ENCODE measurements at regions not wholly inside any gene's neighbourhood (a gene's known extent, or its start where the extent isn't known, plus 50 kb on each side); places are given as distances from the start of the nearest gene placed in this dataset.
"Not testable (repeated sequence)": the region's sequence is repeated elsewhere in the genome, so short reads cannot be mapped to it uniquely, and the experiment has no call there.

GRCh38 chr7:46099076-46099475 lies 178.0 kb upstream of the IGFBP3 start:
- no peaks in the 10 kb centered on the region for H3K4me1 ChIP-seq (ENCODE audit: insufficient read depth, low read length)
- H3K27ac ChIP-seq (ENCODE audit: low read depth, low read length), result no peak overlapping the region
- no peaks in the 10 kb centered on the region for H4K20me1 ChIP-seq (ENCODE audit: insufficient read depth, low read length)
- no peaks in the 10 kb centered on the region for H3K9me3 ChIP-seq (ENCODE audit: low read depth, low read length)
- H3K4me3 ChIP-seq (ENCODE audit: insufficient read depth, low read length), result no peak overlapping the region
- H3K79me2 ChIP-seq (ENCODE audit: insufficient read depth, low read length), result no peaks in the 10 kb centered on the region
- H3K4me2 ChIP-seq (ENCODE audit: insufficient read depth, low read length), result no peak overlapping the region
- H3K36me3 ChIP-seq (ENCODE audit: insufficient read depth, low read length), result no peaks in the 10 kb centered on the region
- DNase-seq (ENCODE audit: insufficient read length, low spot score, missing footprints), result no peak
- no peaks in the 10 kb centered on the region for H3K27me3 ChIP-seq (ENCODE audit: insufficient read depth, low read length)
- TF ChIP-seq CTCF (IDR thresholded peaks at IDR 0.05; ENCODE audit: extremely low read depth, low read depth, low read length), result no peak
- no peak overlapping the region for H2AFZ ChIP-seq (ENCODE audit: low read length)

GRCh38 chr7:46091071-46091470 lies 170.0 kb upstream of the IGFBP3 start:
- Histone ChIP-seq H4K20me1 (ENCODE audit: insufficient read depth, low read length) (no peaks in the 10 kb centered on the region), H3K4me2 (ENCODE audit: insufficient read depth, low read length) (no peak overlapping the region), H3K4me1 (ENCODE audit: insufficient read depth, low read length) (peaks cover 2% of the 10 kb centered on the region), H3K36me3 (ENCODE audit: insufficient read depth, low read length) (no peaks in the 10 kb centered on the region), H3K9me3 (ENCODE audit: low read depth, low read length) (no peaks in the 10 kb centered on the region), H3K79me2 (ENCODE audit: insufficient read depth, low read length) (no peaks in the 10 kb centered on the region), H3K27ac (ENCODE audit: low read depth, low read length) (no peak overlapping the region), H3K4me3 (ENCODE audit: insufficient read depth, low read length) (no peak overlapping the region), H3K27me3 (ENCODE audit: insufficient read depth, low read length) (no peaks in the 10 kb centered on the region), H2AFZ (ENCODE audit: low read length) (no peak overlapping the region)
- no peak for DNase-seq (ENCODE audit: insufficient read length, low spot score, missing footprints)
- TF ChIP-seq CTCF (IDR thresholded peaks at IDR 0.05; ENCODE audit: extremely low read depth, low read depth, low read length), result no peak

GRCh38 chr7:46089281-46089680 lies 168.2 kb upstream of the IGFBP3 start:
- H2AFZ ChIP-seq (ENCODE audit: low read length), result no peak overlapping the region
- no peak for TF ChIP-seq CTCF (IDR thresholded peaks at IDR 0.05; ENCODE audit: extremely low read depth, low read depth, low read length)
- no peak overlapping the region for H3K4me2 ChIP-seq (ENCODE audit: insufficient read depth, low read length)
- no peaks in the 10 kb centered on the region for H3K9me3 ChIP-seq (ENCODE audit: low read depth, low read length)
- H3K79me2 ChIP-seq (ENCODE audit: insufficient read depth, low read length), result no peaks in the 10 kb centered on the region
- H3K27me3 ChIP-seq (ENCODE audit: insufficient read depth, low read length), result no peaks in the 10 kb centered on the region
- H3K27ac ChIP-seq (ENCODE audit: low read depth, low read length), result no peak overlapping the region
- peaks cover 2% of the 10 kb centered on the region for H3K4me1 ChIP-seq (ENCODE audit: insufficient read depth, low read length)
- DNase-seq (ENCODE audit: insufficient read length, low spot score, missing footprints), result no peak
- no peaks in the 10 kb centered on the region for H4K20me1 ChIP-seq (ENCODE audit: insufficient read depth, low read length)
- H3K4me3 ChIP-seq (ENCODE audit: insufficient read depth, low read length), result no peak overlapping the region
- H3K36me3 ChIP-seq (ENCODE audit: insufficient read depth, low read length), result no peaks in the 10 kb centered on the region

DNA sequence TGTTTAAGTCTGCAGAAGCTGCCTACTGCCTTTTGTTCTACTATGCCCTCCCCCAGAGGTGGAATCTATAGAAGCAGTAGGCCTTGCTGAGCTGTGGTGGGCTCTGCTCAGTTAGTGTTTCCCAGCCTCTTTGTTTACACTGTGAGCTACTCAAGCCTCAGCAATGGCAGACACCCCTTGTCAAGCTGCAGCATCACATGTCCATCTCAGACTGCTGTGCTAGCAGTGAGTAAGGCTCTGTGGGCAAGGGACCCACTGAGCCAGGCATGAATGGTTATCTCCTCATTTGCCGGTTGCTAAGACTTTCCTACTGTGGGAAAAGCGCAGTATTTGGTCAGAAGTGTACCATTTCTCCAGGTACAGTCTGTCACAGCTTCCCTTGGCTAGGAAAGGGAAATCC lies 167.4 kb upstream of the IGFBP3 start:
- not testable (repeated sequence) for H3K4me2 ChIP-seq (ENCODE audit: insufficient read depth, low read length); H3K27ac ChIP-seq (ENCODE audit: low read depth, low read length); DNase-seq (ENCODE audit: insufficient read length, low spot score, missing footprints); H3K36me3 ChIP-seq (ENCODE audit: insufficient read depth, low read length); H3K9me3 ChIP-seq (ENCODE audit: low read depth, low read length); H3K4me1 ChIP-seq (ENCODE audit: insufficient read depth, low read length); H3K79me2 ChIP-seq (ENCODE audit: insufficient read depth, low read length); H4K20me1 ChIP-seq (ENCODE audit: insufficient read depth, low read length); H3K4me3 ChIP-seq (ENCODE audit: insufficient read depth, low read length); H2AFZ ChIP-seq (ENCODE audit: low read length); H3K27me3 ChIP-seq (ENCODE audit: insufficient read depth, low read length)

Data from osteoblast (primary cell).